Natural killer cell (primary cell): ENCODE measurements at regions not wholly inside any gene's neighbourhood (a gene's known extent, or its start where the extent isn't known, plus 50 kb on each side); places are given as distances from the start of the nearest gene placed in this dataset.

ENCODE experiments used
- ATAC-seq, 3 donors: fragments of 150-1000 bp in 2 of 3; fragments of 200-7000 bp in 1 of 3; cut with Tn5 transposase; 1 replicate in 1 of 3; 2 replicates in 2 of 3; pipeline ENCODE4 v1.10.0; 2021; ENCODE audit warnings: mild to moderate bottlenecking in 2 of 3, moderate library complexity in 2 of 3
- DNase-seq, 2 donors: peaks; one replicate each; pipeline versions ENCODE4 v3.0.0 to v3.0.0-alpha.2; 2013 to 2021; ENCODE audit warnings: mixed read lengths in 1 of 2
- H3K27ac ChIP-seq: one replicate; pipeline ENCODE4 v1.5.1; 2013; ENCODE audit warnings: mild to moderate bottlenecking, low read length
- H3K27me3 ChIP-seq: one replicate; pipeline ENCODE4 v1.6.1; 2013; ENCODE audit warnings: low read length; ENCODE audit not compliant: control insufficient read depth, insufficient read depth
- H3K36me3 ChIP-seq: one replicate; pipeline ENCODE4 v1.6.1; 2013; ENCODE audit warnings: low read length; ENCODE audit not compliant: control insufficient read depth, insufficient read depth
- H3K4me1 ChIP-seq: one replicate; pipeline ENCODE4 v1.6.1; 2013; ENCODE audit warnings: low read length; ENCODE audit not compliant: control insufficient read depth, insufficient read depth
- H3K4me3 ChIP-seq: one replicate; pipeline ENCODE4 v1.5.1; 2013; ENCODE audit warnings: low read length
- H3K9me3 ChIP-seq: one replicate; pipeline ENCODE4 v1.6.1; 2013; ENCODE audit warnings: low read length; ENCODE audit not compliant: control insufficient read depth, insufficient read depth
- H3K27ac Mint-ChIP-seq, 2 donors: one replicate each; pipeline ENCODE4 v1.8.0; 2022; ENCODE audit warnings: mild to moderate bottlenecking in 2 of 2, mixed read lengths in 2 of 2, moderate library complexity in 1 of 2
- H3K27me3 Mint-ChIP-seq, 2 donors: one replicate each; pipeline ENCODE4 v1.8.0; 2022; ENCODE audit warnings: low read depth in 2 of 2, mixed read lengths in 2 of 2
- H3K36me3 Mint-ChIP-seq: one replicate; pipeline ENCODE4 v1.8.0; 2022; ENCODE audit warnings: mixed read lengths
- H3K4me1 Mint-ChIP-seq, 2 donors: one replicate each; pipeline ENCODE4 v1.8.0; 2022; ENCODE audit warnings: mixed read lengths in 2 of 2
- H3K4me3 Mint-ChIP-seq: one replicate; pipeline ENCODE4 v1.8.0; 2022; ENCODE audit warnings: mild to moderate bottlenecking, moderate library complexity, mixed read lengths
- H3K9me3 Mint-ChIP-seq, 2 donors: one replicate each; pipeline ENCODE4 v1.8.0; 2022; ENCODE audit warnings: mixed read lengths in 2 of 2
- CTCF ChIP-seq: fragments of 200-600 bp; IDR thresholded peaks from one replicate; pipeline ENCODE4 v1.8.0; 2022; ENCODE audit warnings: antibody characterized with exemption
- WGBS: methylation state at CpG from one replicate; pipeline ENCODE4 v1.1.7; 2013; ENCODE audit warnings: missing lambda C conversion rate; ENCODE audit not compliant: insufficient coverage; 5-methylcytosine and 5-hydroxymethylcytosine counted together
- intact Hi-C: fragments of 100-400 bp; cut with micrococcal nuclease; formaldehyde crosslinking; loops from one replicate; pipeline ENCODE4 v1.14.2; 2022

GRCh38 chr4:111776561-111776960 is 368.7 kb upstream of the FAM241A start:
- no peak for ATAC-seq
- Mint-ChIP-seq H3K9me3 (peaks cover 6 to 7% of the 10 kb centered on the region in 2 donors), H3K4me3 (no peak overlapping the region), H3K36me3 (no peaks in the 10 kb centered on the region), H3K27me3 (no peaks in the 10 kb centered on the region), H3K27ac (no peak overlapping the region), H3K4me1 (no peaks in the 10 kb centered on the region)
- intact Hi-C loops: no loop called here
- Histone ChIP-seq H3K4me1 (no peaks in the 10 kb centered on the region), H3K27ac (no peak overlapping the region), H3K9me3 (no peaks in the 10 kb centered on the region), H3K36me3 (no peaks in the 10 kb centered on the region), H3K4me3 (no peak overlapping the region), H3K27me3 (no peaks in the 10 kb centered on the region)
- no peak for DNase-seq
- WGBS: 86% methylated on average over 1 of the region's 1 CpG
- TF ChIP-seq CTCF: no peak

- Histone ChIP-seq H3K9me3 (no peaks in the 10 kb centered on the region), H3K27ac (no peak overlapping the region), H3K4me1 (no peaks in the 10 kb centered on the region), H3K27me3 (no peaks in the 10 kb centered on the region), H3K36me3 (no peaks in the 10 kb centered on the region), H3K4me3 (no peak overlapping the region)
- Mint-ChIP-seq H3K4me1 (no peaks in the 10 kb centered on the region), H3K27me3 (no peaks in the 10 kb centered on the region), H3K36me3 (no peaks in the 10 kb centered on the region), H3K27ac (no peak overlapping the region), H3K9me3 (peaks cover 3 to 7% of the 10 kb centered on the region in 2 donors), H3K4me3 (no peak overlapping the region)
- WGBS: 73% methylated on average over 1 of the region's 1 CpG
- DNase-seq: no peak
- intact Hi-C loops: no loop called here
- TF ChIP-seq CTCF: no peak
- ATAC-seq: no peak
Observed at GRCh38 chr4:111778543-111778942, 366.7 kb upstream of the FAM241A start.

GRCh38 chr4:111780965-111781364 is 364.3 kb upstream of the FAM241A start:
- Mint-ChIP-seq H3K36me3 (no peaks in the 10 kb centered on the region), H3K27ac (no peak overlapping the region), H3K4me1 (no peaks in the 10 kb centered on the region), H3K27me3 (no peaks in the 10 kb centered on the region), H3K9me3 (peaks cover 3 to 7% of the 10 kb centered on the region in 2 donors), H3K4me3 (no peak overlapping the region)
- ATAC-seq (no peak), DNase-seq (no peak)
- no peaks in the 10 kb centered on the region for H3K9me3 ChIP-seq
- no peaks in the 10 kb centered on the region for H3K36me3 ChIP-seq
- no CpG with 5 or more reads among the region's 2 CpGs for WGBS
- H3K4me1 ChIP-seq: no peaks in the 10 kb centered on the region
- intact Hi-C loops: no loop called here
- H3K4me3 ChIP-seq: no peak overlapping the region
- H3K27ac ChIP-seq: no peak overlapping the region
- TF ChIP-seq CTCF: no peak
- H3K27me3 ChIP-seq: no peaks in the 10 kb centered on the region

GRCh38 chr4:111781611-111782010 is 363.6 kb upstream of the FAM241A start:
- no peaks in the 10 kb centered on the region for H3K4me1 Mint-ChIP-seq
- intact Hi-C loops: no loop called here
- Histone ChIP-seq H3K9me3 (no peaks in the 10 kb centered on the region), H3K4me1 (no peaks in the 10 kb centered on the region), H3K27ac (no peak overlapping the region), H3K27me3 (no peaks in the 10 kb centered on the region), H3K4me3 (no peak overlapping the region), H3K36me3 (no peaks in the 10 kb centered on the region)
- TF ChIP-seq CTCF: no peak
- no peak overlapping the region for H3K4me3 Mint-ChIP-seq
- H3K36me3 Mint-ChIP-seq: no peaks in the 10 kb centered on the region
- ATAC-seq: no peak
- H3K27me3 Mint-ChIP-seq: no peaks in the 10 kb centered on the region
- no peak for DNase-seq
- 90% methylated on average over 4 of the region's 5 CpGs for WGBS
- peaks cover 3 to 7% of the 10 kb centered on the region in 2 donors for H3K9me3 Mint-ChIP-seq
- H3K27ac Mint-ChIP-seq: no peak overlapping the region
